GM19455 (cell line): ENCODE measurements at regions not wholly inside any gene's neighbourhood (a gene's known extent, or its start where the extent isn't known, plus 50 kb on each side); places are given as distances from the start of the nearest gene placed in this dataset.
"Not testable (repeated sequence)": the region's sequence is repeated elsewhere in the genome, so short reads cannot be mapped to it uniquely, and the experiment has no call there.

Experiments used
- ATAC-seq: cut with Tn5 transposase; IDR thresholded peaks from one replicate; pipeline ENCODE4 v1.9.1; 2021; ENCODE audit not compliant: unreplicated experiment

GRCh38 chr1:200496937-200497336 is 87.1 kb upstream of the ZNF281 start:
- no peak for ATAC-seq

DNA sequence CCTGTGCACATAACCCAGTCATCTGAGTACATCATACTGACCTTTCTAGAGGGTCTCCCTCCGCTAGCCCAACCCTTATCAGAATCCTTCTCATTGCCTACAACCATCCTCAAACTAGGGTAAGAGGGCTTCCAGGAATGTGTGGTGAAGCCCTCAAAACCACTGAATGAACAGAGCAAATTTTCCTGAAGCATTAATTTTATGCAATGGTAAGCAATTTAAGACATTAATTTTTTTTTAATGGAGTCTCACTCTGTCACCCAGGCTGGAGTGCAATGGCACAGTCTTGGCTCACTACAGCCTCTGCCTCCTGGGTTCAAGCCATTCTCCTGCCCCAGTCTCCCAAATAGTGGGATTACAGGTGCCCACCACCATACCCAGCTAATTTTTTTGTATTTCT is 86.1 kb upstream of the ZNF281 start:
- ATAC-seq = no peak

DNA sequence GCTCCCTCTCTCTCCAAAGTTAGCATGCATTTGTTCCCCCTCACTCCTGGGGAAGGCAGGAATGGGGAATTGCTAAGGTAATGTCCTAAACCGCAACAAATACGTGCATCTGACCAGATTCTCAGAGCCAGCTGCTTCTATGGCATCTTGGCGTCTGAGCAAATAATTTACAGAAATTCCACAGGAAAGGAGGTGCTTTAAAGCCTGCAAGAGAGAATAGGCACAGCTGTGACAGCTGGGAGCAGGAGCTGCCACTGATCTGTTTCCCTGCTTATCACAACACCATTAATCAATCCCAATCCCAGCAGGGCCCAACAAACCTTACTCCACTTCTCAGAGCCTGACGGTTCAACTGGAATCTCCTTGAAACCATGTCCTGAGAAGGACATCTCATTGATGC is 83.5 kb upstream of the ZNF281 start:
- no peak for ATAC-seq

DNA sequence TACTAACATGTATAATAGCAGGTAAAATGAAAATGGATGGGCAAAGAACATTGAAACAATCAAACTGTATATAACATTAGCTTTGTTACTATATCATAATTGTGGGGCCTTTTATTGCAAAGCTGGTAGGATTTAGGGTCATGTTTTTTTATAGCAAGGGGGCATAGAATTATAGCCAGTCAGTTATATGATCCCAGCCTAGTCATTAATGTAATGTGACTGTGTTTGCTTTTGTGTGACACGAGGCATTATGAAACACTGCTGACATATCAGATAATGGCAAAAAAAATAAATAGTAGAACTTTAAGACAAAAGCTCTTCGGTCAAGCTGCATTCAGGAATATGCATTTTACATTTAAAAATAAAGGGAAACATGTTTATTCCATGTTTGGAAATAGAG is 81.3 kb upstream of the ZNF281 start:
- no peak for ATAC-seq

DNA sequence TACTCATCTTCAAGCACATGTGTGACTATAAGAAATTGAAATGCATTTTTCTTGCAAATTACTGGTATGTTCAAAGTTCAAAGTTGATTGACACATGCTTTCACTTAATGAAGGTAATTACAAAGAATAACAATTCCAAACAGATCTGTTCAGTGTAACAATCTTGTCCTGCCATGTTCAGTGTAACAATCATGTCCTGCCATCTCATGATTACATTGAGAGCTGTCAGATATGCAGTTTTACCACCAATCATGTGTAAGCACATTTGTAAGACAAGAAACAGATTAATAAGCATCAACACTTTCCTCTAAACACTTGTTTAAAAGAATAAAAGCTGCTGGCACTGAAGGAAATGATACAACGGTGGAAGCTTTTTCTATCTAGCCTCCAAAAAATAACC is 80.3 kb upstream of the ZNF281 start:
- no peak for ATAC-seq

- peak; percentile 77 for ATAC-seq
These were observed 78.7 kb upstream of the ZNF281 start for GRCh38 chr1:200488375-200489165.

DNA sequence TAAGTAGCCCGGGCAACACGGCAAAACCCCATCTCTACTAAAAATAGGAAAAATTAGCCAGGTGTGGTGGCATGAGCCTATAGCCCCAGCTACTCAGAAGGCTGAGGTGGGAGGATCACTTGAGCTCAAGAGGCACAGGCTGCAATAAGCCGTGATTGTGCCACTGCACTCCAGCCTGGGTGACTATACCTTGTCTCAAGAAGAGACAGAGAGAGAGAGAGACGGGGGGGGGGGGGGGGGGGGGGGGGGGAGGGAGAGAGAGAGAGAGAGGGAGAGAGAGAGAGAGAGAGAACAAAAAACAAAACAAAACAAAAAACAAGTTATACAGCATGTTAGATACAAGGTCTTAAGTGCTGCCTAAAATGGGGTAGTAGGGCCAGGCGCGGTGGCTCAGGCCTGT is 77.8 kb upstream of the ZNF281 start:
- no peak for ATAC-seq

DNA sequence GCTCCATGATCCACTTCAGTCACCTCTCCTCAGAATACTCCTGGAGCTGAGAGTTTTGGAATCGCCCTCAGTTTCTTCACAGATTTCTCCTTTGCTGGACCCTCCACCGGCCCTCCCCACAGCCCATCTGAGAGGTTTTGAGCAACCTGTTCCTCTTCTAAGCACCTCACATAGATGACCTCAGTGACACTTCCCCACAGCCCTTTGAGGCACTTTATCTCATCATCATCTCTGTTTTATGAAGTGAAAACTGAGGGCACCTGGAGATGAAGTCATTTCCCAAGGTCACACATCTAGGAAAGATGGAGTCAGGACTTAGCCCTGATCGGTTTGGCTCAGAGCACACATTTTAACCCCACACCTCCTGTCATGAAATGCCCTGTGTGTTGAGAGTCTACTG is 76.8 kb upstream of the ZNF281 start:
- ATAC-seq = no peak

GRCh38 chr1:200484438-200484946 is 74.7 kb upstream of the ZNF281 start:
- ATAC-seq = not testable (repeated sequence)

- peak; percentile 100 for ATAC-seq
These were observed 73.8 kb upstream of the ZNF281 start for GRCh38 chr1:200483491-200484143.

DNA sequence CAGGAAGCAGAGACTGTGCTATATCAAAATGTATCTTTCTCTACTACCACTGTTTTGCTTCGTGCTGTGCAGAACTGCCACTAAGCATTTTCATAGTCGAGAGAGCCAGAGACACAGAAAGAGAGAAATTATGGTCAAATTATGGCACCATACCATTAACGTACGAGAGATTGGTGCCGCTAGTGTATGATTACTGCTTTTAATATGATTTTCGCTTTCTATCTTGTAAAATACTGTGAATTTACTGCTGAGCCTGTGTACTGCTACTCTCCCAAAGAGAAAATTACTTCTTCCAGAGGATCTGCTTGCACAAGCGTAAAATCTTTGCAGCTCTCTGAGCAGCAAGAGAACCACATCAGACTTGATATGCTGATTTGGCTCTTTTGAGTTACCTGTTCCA is 71.1 kb upstream of the ZNF281 start:
- no peak for ATAC-seq

DNA sequence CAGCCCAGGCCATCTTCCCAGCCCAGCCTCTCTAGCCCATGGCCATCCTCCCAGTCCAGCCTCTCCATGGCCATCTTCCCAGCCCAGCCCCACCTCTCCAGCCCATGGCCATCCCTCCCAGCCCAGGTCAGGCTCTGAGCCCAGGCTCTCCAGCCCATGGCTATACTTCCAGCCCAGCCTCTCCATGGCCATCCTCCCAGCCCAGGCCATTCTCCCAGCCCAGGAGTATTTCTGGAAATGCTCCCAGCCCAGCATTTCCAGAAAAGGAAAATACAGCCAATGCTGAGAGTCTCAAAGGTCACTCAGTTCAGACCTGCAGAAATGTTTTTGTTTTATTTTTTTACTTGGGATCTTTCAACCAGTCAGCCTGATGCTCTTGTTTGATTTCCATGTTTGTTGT is 70.0 kb upstream of the ZNF281 start:
- ATAC-seq = no peak

DNA sequence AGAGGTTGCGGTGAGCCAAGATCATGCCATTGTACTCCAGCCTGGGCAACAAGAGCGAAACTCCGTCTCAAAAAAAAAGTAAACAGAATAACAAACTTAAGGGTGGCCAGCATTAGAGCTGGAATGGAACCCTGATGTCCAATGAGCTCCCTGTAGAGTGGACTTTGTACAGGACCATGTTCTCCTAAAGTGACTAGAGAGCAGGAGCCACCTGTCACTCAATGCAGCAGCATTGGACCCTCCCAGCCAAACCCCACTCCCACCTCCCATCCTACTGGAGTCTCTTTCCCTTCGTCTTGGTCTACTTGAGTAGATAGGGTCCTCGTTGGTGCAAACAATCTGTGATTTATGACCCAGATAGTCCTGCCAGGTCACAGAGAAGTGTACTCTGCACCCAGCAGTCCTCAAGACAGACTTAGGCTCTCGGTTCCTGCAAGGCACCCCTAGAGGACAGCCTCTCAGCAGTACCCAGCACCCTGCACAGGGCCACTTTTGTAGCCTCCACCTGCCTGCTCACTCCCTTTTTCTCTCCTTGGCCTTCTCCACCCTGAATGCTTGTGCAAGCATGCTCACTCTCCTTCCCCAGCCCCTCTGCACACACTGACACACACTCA is 69.2 kb upstream of the ZNF281 start:
- no peak for ATAC-seq

DNA sequence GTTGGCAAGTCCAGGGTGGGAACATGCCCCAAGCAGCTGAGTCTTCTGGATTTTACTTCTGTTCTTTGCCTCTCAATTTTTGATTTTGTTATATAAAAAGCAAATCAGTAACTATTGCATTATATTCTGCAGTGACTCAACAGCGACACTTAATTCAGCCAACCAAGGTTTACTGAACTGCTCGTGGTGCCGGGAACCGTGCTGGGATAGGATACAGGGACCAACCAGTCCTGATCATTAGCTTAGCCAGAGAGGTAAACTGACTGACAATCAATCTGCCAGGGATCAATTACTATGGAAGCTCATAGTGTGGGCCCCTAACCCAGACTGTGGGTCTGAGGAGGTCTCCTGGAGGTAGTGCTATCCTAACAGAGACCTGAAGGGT is 68.4 kb upstream of the ZNF281 start:
- ATAC-seq = no peak

GRCh38 chr1:200474633-200475032 is 64.8 kb upstream of the ZNF281 start:
- no peak for ATAC-seq

DNA sequence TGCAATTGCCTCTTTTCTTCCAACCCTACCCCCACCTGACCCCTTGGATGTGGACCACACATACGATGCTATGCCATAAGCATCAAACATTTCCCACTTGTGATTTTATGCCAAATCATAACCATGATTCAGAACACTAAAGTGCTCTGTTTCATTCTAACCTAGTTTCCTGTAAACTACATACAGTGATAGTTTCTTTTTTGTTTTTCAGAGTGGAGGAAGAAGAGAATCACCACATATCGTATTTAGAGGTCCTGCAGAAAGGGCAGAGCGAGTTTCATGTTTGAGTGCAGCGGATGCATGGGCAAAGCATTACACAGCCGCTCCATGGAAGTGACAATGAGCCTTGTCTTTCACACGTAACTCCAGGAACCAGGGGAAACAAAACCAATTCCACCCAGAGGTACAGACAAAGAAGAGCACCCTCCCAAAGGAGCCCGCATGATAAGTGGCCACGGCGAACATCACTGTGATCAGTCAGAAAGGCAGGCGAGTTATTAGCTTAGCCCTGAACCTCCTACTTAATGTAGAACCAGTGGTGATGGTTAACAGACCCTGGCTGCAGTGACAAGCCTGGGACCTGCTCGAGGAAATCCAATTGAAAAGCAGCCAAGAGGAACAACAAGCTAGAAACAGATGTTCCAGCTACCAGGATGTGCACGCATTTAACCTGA is 64.0 kb upstream of the ZNF281 start:
- peak; percentile 86 for ATAC-seq

DNA sequence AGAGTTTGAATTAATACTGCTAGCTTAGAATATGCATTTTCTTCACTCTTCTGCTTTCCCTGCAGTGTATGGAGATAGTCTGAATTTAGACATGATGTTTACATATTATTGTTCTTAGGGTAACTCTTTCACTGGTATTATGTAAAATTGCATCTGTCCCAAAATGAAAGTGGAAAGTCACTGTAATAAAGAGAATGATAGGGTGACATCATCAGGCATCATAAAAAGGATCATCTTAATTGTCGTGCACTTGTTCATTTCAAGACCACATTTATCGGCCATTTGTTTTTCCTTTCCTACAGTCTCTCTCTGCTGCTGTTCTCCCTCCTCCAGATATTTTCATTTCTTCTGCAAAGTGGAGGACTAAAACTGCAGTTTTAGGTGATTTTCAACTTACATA is 61.9 kb upstream of the ZNF281 start:
- no peak for ATAC-seq

- no peak for ATAC-seq
These were observed 58.6 kb upstream of the ZNF281 start for GRCh38 chr1:200468264-200469001.

DNA sequence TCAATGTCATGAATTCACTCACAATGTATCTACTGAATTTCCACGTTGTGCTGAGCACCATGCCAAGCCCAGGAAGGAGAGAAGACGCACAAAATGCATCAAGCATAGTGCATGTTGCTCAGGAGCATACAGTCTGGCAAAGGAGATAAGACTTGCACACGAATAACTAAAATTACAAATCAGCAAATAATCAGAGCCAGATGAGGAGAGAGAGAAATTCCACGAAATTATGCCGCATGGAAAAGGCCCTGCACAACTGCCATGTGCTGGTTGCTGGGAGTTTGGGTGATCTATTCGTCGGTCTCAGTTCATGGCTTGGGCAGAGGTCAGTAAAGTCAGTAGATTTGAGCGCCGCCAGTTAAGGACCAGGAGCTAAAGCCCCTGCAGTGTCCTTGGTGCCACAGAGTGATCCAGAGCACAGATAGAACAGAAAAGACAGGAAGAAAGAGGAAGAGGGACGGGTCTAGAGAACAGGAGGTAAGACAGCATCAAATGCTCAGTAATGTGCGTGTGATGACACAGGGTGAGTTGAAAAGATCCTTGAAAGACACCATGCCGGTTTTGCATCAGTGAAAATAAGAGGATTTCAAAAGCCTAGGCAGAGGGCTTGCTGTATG is 55.1 kb upstream of the ZNF281 start:
- ATAC-seq = no peak
